ENCODE measurements at regions not wholly inside any gene's neighbourhood (a gene's known extent, or its start where the extent isn't known, plus 50 kb on each side); places are given as distances from the start of the nearest gene placed in this dataset.

- in situ Hi-C loops (cut with HindIII; ENCODE audit: low sequenced_read_pairs) = loop anchor here (5.0 to 25.0 kb wide), 3 partner anchors 35 to 1500 kb away; no protein-coding TSS in a partner anchor
Observed at GRCh38 chr12:107337346-107338095, 244.2 kb upstream of the CRY1 start.

GRCh38 chr12:107339487-107339886 lies 246.1 kb upstream of the CRY1 start:
- in situ Hi-C loops (cut with HindIII; ENCODE audit: low sequenced_read_pairs) = loop anchor here (5.0 to 25.0 kb wide), 3 partner anchors 33 to 1498 kb away; no protein-coding TSS in a partner anchor

GRCh38 chr12:107339932-107340331 lies 246.6 kb upstream of the CRY1 start:
- in situ Hi-C loops (cut with HindIII; ENCODE audit: low sequenced_read_pairs) = loop anchor here (5.0 to 25.0 kb wide), 3 partner anchors 32 to 1497 kb away; no protein-coding TSS in a partner anchor

- in situ Hi-C loops (cut with HindIII; ENCODE audit: low sequenced_read_pairs) = loop anchor here (25.0 kb wide), 1 partner anchor 1496 kb away; no protein-coding TSS in a partner anchor
Observed at GRCh38 chr12:107340898-107341297, 247.5 kb upstream of the CRY1 start.

- in situ Hi-C loops (cut with HindIII; ENCODE audit: low sequenced_read_pairs) = loop anchor here (25.0 kb wide), 1 partner anchor 1493 kb away; no protein-coding TSS in a partner anchor
Observed at GRCh38 chr12:107344035-107344808, 250.9 kb upstream of the CRY1 start.

GRCh38 chr12:107347261-107347660 lies 253.9 kb upstream of the CRY1 start:
- in situ Hi-C loops (cut with HindIII; ENCODE audit: low sequenced_read_pairs) = loop anchor here (25.0 kb wide), 1 partner anchor 1490 kb away; no protein-coding TSS in a partner anchor

GRCh38 chr12:107349008-107349747 lies 255.8 kb upstream of the CRY1 start:
- in situ Hi-C loops (cut with HindIII; ENCODE audit: low sequenced_read_pairs) = loop anchor here (25.0 kb wide), 1 partner anchor 1488 kb away; no protein-coding TSS in a partner anchor

GRCh38 chr12:107349839-107350238 lies 256.5 kb upstream of the CRY1 start:
- in situ Hi-C loops (cut with HindIII; ENCODE audit: low sequenced_read_pairs) = loop anchor here (25.0 kb wide), 1 partner anchor 1487 kb away; no protein-coding TSS in a partner anchor

- in situ Hi-C loops (cut with HindIII; ENCODE audit: low sequenced_read_pairs) = no loop called here
Observed at GRCh38 chr12:107351109-107351508, 257.8 kb upstream of the CRY1 start.

GRCh38 chr12:107351713-107352112 lies 258.4 kb upstream of the CRY1 start:
- in situ Hi-C loops (cut with HindIII; ENCODE audit: low sequenced_read_pairs) = no loop called here

GRCh38 chr12:107352347-107353081 lies 259.2 kb upstream of the CRY1 start:
- in situ Hi-C loops (cut with HindIII; ENCODE audit: low sequenced_read_pairs) = no loop called here

- in situ Hi-C loops (cut with HindIII; ENCODE audit: low sequenced_read_pairs) = no loop called here
Observed at GRCh38 chr12:107353312-107353711, 260.0 kb upstream of the CRY1 start.

- in situ Hi-C loops (cut with HindIII; ENCODE audit: low sequenced_read_pairs) = no loop called here
Observed at GRCh38 chr12:107355004-107355565, 261.7 kb upstream of the CRY1 start.

GRCh38 chr12:107355612-107356011 lies 262.3 kb upstream of the CRY1 start:
- in situ Hi-C loops (cut with HindIII; ENCODE audit: low sequenced_read_pairs) = no loop called here

- in situ Hi-C loops (cut with HindIII; ENCODE audit: low sequenced_read_pairs) = no loop called here
Observed at GRCh38 chr12:107356266-107356936, 263.1 kb upstream of the CRY1 start.

- in situ Hi-C loops (cut with HindIII; ENCODE audit: low sequenced_read_pairs) = no loop called here
Observed at GRCh38 chr12:107356937-107357295, 263.6 kb upstream of the CRY1 start.

- in situ Hi-C loops (cut with HindIII; ENCODE audit: low sequenced_read_pairs) = no loop called here
Observed at GRCh38 chr12:107359382-107359781, 266.0 kb upstream of the CRY1 start.

- in situ Hi-C loops (cut with HindIII; ENCODE audit: low sequenced_read_pairs) = no loop called here
Observed at GRCh38 chr12:107360033-107360432, 266.7 kb upstream of the CRY1 start.

GRCh38 chr12:107360482-107360881 lies 267.1 kb upstream of the CRY1 start:
- in situ Hi-C loops (cut with HindIII; ENCODE audit: low sequenced_read_pairs) = no loop called here

Data from endothelial cell of hepatic sinusoid (primary cell).